ENCODE measurements at regions not wholly inside any gene's neighbourhood (a gene's known extent, or its start where the extent isn't known, plus 50 kb on each side); places are given as distances from the start of the nearest gene placed in this dataset.

- TF ChIP-seq SP1 (IDR thresholded peaks at IDR 0.05) (no peak), SP1 (CRISPR knock-in tag; IDR thresholded peaks at IDR 0.05) (no peak), HNF4A (CRISPR knock-in tag; IDR thresholded peaks at IDR 0.05) (no peak), GMEB2 (CRISPR knock-in tag; IDR thresholded peaks at IDR 0.05; ENCODE audit: low read depth) (no peak), HNF1A (IDR thresholded peaks at IDR 0.05; ENCODE audit: low read depth) (no peak), HNF1A (CRISPR knock-in tag; IDR thresholded peaks at IDR 0.05; ENCODE audit: borderline replicate concordance) (no peak), YY1 (IDR thresholded peaks at IDR 0.05; ENCODE audit: insufficient read depth, insufficient replicate concordance, low read depth, low read length) (no peak), HNRNPH1 (optimal IDR thresholded peaks at IDR 0.05; ENCODE audit: low read depth, low read length) (no peak), ATF3 (CRISPR knock-in tag; IDR thresholded peaks at IDR 0.05) (no peak), ZNF24 (IDR thresholded peaks at IDR 0.05) (no peak), FOSL1 (CRISPR knock-in tag; IDR thresholded peaks at IDR 0.05; ENCODE audit: borderline replicate concordance) (no peak), SKIL (CRISPR knock-in tag; IDR thresholded peaks at IDR 0.05; ENCODE audit: borderline replicate concordance) (no peak), TCF7 (IDR thresholded peaks at IDR 0.05; ENCODE audit: low read depth) (no peak), CEBPZ (IDR thresholded peaks at IDR 0.05; ENCODE audit: low read length) (no peak), RFX1 (IDR thresholded peaks at IDR 0.05) (no peak)
Measured at GRCh38 chr15:96474231-96474664, 143.7 kb downstream of the NR2F2 start.

All from HepG2 (cell line).